Mesendoderm (in vitro differentiated cells): ENCODE measurements at regions not wholly inside any gene's neighbourhood (a gene's known extent, or its start where the extent isn't known, plus 50 kb on each side); places are given as distances from the start of the nearest gene placed in this dataset.

Experiments used
- DNase-seq: peaks from one replicate; pipeline ENCODE4 v3.0.0; 2013
- H2AK5ac ChIP-seq: 2 replicates; pipeline ENCODE4 v1.6.1; 2013; ENCODE audit warnings: low read length, inconsistent platforms
- H2BK120ac ChIP-seq: 2 replicates; pipeline ENCODE4 v1.6.1; 2013; ENCODE audit warnings: low read depth, mild to moderate bottlenecking, low read length, moderate library complexity, mixed read lengths
- H2BK15ac ChIP-seq: replicated peaks from 2 replicates; pipeline ENCODE4 v1.6.1; 2013; ENCODE audit warnings: low read depth, mild to moderate bottlenecking, moderate library complexity
- H2BK5ac ChIP-seq: 2 replicates; pipeline ENCODE4 v1.6.1; 2013; ENCODE audit warnings: low read length, inconsistent platforms
- H3K18ac ChIP-seq: 2 replicates; pipeline ENCODE4 v1.6.1; 2013; ENCODE audit warnings: mild to moderate bottlenecking, low read length, mixed read lengths
- H3K23ac ChIP-seq: one replicate; pipeline ENCODE4 v1.6.1; 2013; ENCODE audit warnings: low read length
- H3K27ac ChIP-seq: 2 replicates; pipeline ENCODE4 v1.5.1; 2013; ENCODE audit warnings: low read depth, mild to moderate bottlenecking, inconsistent platforms, low read length, moderate library complexity
- H3K27me3 ChIP-seq: 2 replicates; pipeline ENCODE4 v1.6.1; 2013; ENCODE audit warnings: low read length, control low read depth, mild to moderate bottlenecking, inconsistent platforms; ENCODE audit not compliant: insufficient read depth, poor library complexity
- H3K36me3 ChIP-seq: 2 replicates; pipeline ENCODE4 v1.6.1; 2013; ENCODE audit warnings: low read length, inconsistent platforms; ENCODE audit not compliant: control insufficient read depth, insufficient read depth
- H3K4ac ChIP-seq: one replicate; pipeline ENCODE4 v1.6.1; 2013; ENCODE audit warnings: low read depth, mild to moderate bottlenecking, low read length, moderate library complexity
- H3K4me1 ChIP-seq: 2 replicates; pipeline ENCODE4 v1.6.1; 2013; ENCODE audit warnings: low read depth, low read length, inconsistent platforms; ENCODE audit not compliant: control insufficient read depth
- H3K4me2 ChIP-seq: 2 replicates; pipeline ENCODE4 v1.6.1; 2013; ENCODE audit warnings: low read length
- H3K4me3 ChIP-seq: 2 replicates; pipeline ENCODE4 v1.5.1; 2013; ENCODE audit warnings: mild to moderate bottlenecking, low read length
- H3K56ac ChIP-seq: one replicate; pipeline ENCODE4 v1.6.1; 2013; ENCODE audit warnings: low read length
- H3K79me1 ChIP-seq: 2 replicates; pipeline ENCODE4 v1.6.1; 2013; ENCODE audit warnings: low read length, inconsistent platforms
- H3K79me2 ChIP-seq: 2 replicates; pipeline ENCODE4 v1.6.1; 2013; ENCODE audit warnings: mild to moderate bottlenecking, low read length; ENCODE audit not compliant: control insufficient read depth, insufficient read depth
- H3K9ac ChIP-seq: 2 replicates; pipeline ENCODE4 v1.6.1; 2013; ENCODE audit warnings: low read length, inconsistent platforms
- H4K5ac ChIP-seq: one replicate; pipeline ENCODE4 v1.6.1; 2013; ENCODE audit warnings: low read length
- H4K8ac ChIP-seq: one replicate; pipeline ENCODE4 v1.6.1; 2013; ENCODE audit warnings: low read depth, mild to moderate bottlenecking, control low read depth, low read length, moderate library complexity
- WGBS: extraction: QIAGEN DNeasy Blood & Tissue Kit; methylation state at CpG from one replicate; pipeline ENCODE4 v1.1.7; 2013; ENCODE audit warnings: low lambda C conversion rate, missing lambda C conversion rate; ENCODE audit not compliant: insufficient coverage; ENCODE audit errors: extremely low coverage; 5-methylcytosine and 5-hydroxymethylcytosine counted together

DNA sequence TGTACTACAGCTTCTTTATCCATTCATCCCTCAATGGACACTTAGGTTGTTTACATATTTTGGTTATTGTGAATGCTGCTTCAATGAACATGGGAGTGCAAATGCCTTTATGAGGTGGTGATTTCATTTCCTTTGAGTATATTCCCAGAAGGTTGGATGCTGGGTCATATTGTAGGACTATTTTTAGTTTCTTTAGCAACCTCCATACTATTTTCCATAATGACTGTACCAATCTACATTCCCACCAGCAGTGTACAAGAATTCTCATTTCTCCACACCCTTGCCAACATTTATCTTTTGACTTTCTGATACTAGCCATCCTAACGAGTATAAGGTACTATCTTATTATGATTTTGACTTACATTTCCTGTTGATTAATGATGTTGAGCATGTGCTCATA is 269.0 kb downstream of the C6orf118 start:
- no CpG with 5 or more reads among the region's 1 CpG for WGBS
- Histone ChIP-seq H3K79me2 (no peaks in the 10 kb centered on the region), H3K4ac (no peak overlapping the region)

GRCh38 chr6:165034271-165034741 is 275.1 kb downstream of the C6orf118 start:
- no peak for DNase-seq

More for the DNA sequence above, 269.0 kb downstream of the C6orf118 start:
- Histone ChIP-seq H3K9ac (no peak overlapping the region), H3K27me3 (no peaks in the 10 kb centered on the region), H2AK5ac (no peak overlapping the region), H2BK120ac (no peak overlapping the region), H4K5ac (no peak overlapping the region), H3K23ac (no peak overlapping the region), H2BK5ac (no peak overlapping the region), H3K36me3 (no peaks in the 10 kb centered on the region), H3K27ac (no peak overlapping the region), H3K18ac (no peak overlapping the region), H3K4me2 (no peak overlapping the region), H4K8ac (no peak overlapping the region), H3K4me3 (no peak overlapping the region), H3K4me1 (no peaks in the 10 kb centered on the region), H3K79me1 (no peaks in the 10 kb centered on the region), H2BK15ac (no peak overlapping the region), H3K56ac (no peak overlapping the region)
- no peak for DNase-seq

DNA sequence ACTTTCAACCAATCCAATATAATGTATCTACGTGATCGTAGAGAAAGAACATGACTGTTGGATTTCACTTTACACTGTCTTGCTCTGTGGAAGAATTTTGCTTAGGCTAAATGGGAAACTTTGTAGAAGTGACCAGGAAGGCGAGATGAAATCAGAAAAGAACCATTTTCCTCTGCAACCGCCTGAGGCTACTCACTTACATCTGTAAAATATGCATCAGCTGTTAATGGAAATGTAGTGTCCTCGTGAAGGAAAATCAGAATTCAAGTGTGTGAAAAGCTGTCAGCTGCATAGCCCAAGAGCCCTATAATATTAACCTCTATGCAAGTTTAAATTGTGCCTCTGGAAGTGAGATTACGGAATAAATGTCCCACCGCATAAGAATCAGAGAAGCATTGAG is 277.9 kb downstream of the C6orf118 start:
- no peak overlapping the region for H3K4me3 ChIP-seq
- no peak overlapping the region for H3K56ac ChIP-seq
- no peak overlapping the region for H3K23ac ChIP-seq
- H3K27ac ChIP-seq, result no peak overlapping the region
- H3K18ac ChIP-seq, result no peak overlapping the region
- H2BK5ac ChIP-seq, result no peak overlapping the region
- no peak overlapping the region for H3K9ac ChIP-seq
- WGBS, result no CpG with 5 or more reads among the region's 7 CpGs
- DNase-seq, result no peak
- H3K36me3 ChIP-seq, result no peaks in the 10 kb centered on the region
- H2AK5ac ChIP-seq, result no peak overlapping the region
- no peak overlapping the region for H3K4ac ChIP-seq
- H2BK120ac ChIP-seq, result no peak overlapping the region
- H4K8ac ChIP-seq, result no peak overlapping the region
- H3K79me2 ChIP-seq, result no peaks in the 10 kb centered on the region
- H3K4me1 ChIP-seq, result no peaks in the 10 kb centered on the region
- H2BK15ac ChIP-seq, result no peak overlapping the region
- H3K79me1 ChIP-seq, result no peaks in the 10 kb centered on the region
- H3K4me2 ChIP-seq, result no peak overlapping the region
- H3K27me3 ChIP-seq, result no peaks in the 10 kb centered on the region
- H4K5ac ChIP-seq, result no peak overlapping the region

More at GRCh38 chr6:165034271-165034741, 275.1 kb downstream of the C6orf118 start:
- H2BK5ac ChIP-seq, result no peak overlapping the region
- H4K8ac ChIP-seq, result no peak overlapping the region
- no peak overlapping the region for H3K27ac ChIP-seq
- H3K4ac ChIP-seq, result no peak overlapping the region
- no peak overlapping the region for H4K5ac ChIP-seq
- H3K4me2 ChIP-seq, result no peak overlapping the region
- H3K18ac ChIP-seq, result no peak overlapping the region
- no peak overlapping the region for H3K4me3 ChIP-seq
- H3K79me2 ChIP-seq, result no peaks in the 10 kb centered on the region
- H3K36me3 ChIP-seq, result no peaks in the 10 kb centered on the region
- no peaks in the 10 kb centered on the region for H3K4me1 ChIP-seq
- WGBS, result no CpG with 5 or more reads among the region's 4 CpGs
- H2AK5ac ChIP-seq, result no peak overlapping the region
- H3K27me3 ChIP-seq, result no peaks in the 10 kb centered on the region
- no peak overlapping the region for H2BK15ac ChIP-seq
- H2BK120ac ChIP-seq, result no peak overlapping the region
- H3K79me1 ChIP-seq, result no peaks in the 10 kb centered on the region
- no peak overlapping the region for H3K23ac ChIP-seq
- no peak overlapping the region for H3K56ac ChIP-seq
- no peak overlapping the region for H3K9ac ChIP-seq

DNA sequence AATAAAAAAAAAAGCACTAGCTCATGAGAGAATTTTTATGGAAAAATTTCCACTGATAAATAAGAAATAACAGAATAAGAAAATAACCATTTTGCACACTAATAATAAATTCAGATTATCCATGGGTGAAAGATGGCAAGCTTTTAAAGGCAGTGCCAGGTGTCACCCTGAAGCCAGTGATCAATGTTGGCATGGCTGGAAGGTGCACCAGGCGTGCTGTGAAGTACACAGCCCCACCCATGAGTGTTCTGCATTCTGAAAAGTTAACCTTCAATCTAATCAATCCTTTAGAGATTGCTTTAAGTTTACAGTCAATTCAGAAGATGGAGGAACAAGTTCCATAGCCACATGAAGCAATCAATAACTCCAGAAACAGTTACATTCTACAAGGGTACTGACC is 284.4 kb downstream of the C6orf118 start:
- no peak overlapping the region for H3K18ac ChIP-seq
- no peak overlapping the region for H4K5ac ChIP-seq
- H2AK5ac ChIP-seq, result no peak overlapping the region

DNA sequence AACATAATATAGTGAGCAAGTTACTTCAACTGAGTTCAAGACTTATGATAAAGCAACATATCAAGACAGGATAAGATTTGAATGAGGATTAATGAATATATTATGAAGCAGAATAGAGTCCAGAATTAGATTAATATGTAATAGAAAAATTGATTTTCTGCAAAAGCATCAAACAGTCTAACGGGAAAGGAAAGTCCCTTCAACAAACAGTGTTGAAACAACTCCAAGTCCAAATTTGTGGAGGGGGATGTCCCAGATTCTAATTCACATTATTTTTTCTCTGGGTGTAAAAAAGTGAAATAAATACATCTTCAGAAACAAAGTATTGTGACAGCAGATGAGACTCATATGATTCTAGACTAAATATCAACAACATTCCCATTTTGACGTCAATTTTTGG is 289.7 kb downstream of the C6orf118 start:
- WGBS, result no CpG with 5 or more reads among the region's 2 CpGs

More for the DNA sequence above, 284.4 kb downstream of the C6orf118 start:
- no peaks in the 10 kb centered on the region for H3K79me1 ChIP-seq
- WGBS, result no CpG with 5 or more reads among the region's 1 CpG
- H3K9ac ChIP-seq, result no peak overlapping the region
- no peak overlapping the region for H2BK5ac ChIP-seq
- no peak overlapping the region for H3K56ac ChIP-seq
- H3K4me3 ChIP-seq, result no peak overlapping the region
- H3K79me2 ChIP-seq, result no peaks in the 10 kb centered on the region
- no peak overlapping the region for H3K27ac ChIP-seq
- DNase-seq, result no peak
- no peak overlapping the region for H2BK120ac ChIP-seq
- no peak overlapping the region for H2BK15ac ChIP-seq
- H3K23ac ChIP-seq, result no peak overlapping the region
- no peaks in the 10 kb centered on the region for H3K36me3 ChIP-seq
- no peaks in the 10 kb centered on the region for H3K27me3 ChIP-seq
- H3K4ac ChIP-seq, result no peak overlapping the region
- H3K4me1 ChIP-seq, result no peaks in the 10 kb centered on the region
- no peak overlapping the region for H4K8ac ChIP-seq
- H3K4me2 ChIP-seq, result no peak overlapping the region

DNA sequence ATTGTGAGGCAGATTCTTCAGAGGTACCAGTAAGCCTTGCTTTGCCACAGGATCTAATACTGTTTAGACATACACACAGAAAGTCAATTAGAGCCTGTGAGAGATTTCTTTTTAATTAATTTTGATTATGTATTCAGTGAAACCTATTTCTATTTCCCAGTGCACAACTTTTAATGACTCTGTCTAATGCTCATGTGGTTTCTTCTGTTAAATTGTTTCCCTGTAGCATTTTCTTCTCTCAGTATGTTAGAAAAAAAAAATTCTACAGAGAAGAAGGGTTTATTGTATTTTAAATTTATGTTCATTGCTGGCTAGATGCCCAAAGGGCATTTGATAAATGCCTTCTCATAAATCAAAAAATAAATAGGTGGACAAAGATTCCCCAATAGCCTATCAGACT is 293.7 kb downstream of the C6orf118 start:
- no peak overlapping the region for H4K5ac ChIP-seq
- DNase-seq, result no peak
- H3K4me1 ChIP-seq, result no peaks in the 10 kb centered on the region
- H3K36me3 ChIP-seq, result no peaks in the 10 kb centered on the region
- no peak overlapping the region for H3K9ac ChIP-seq
- no peak overlapping the region for H3K18ac ChIP-seq
- no peaks in the 10 kb centered on the region for H3K27me3 ChIP-seq
- H2BK120ac ChIP-seq, result no peak overlapping the region
- no peak overlapping the region for H2AK5ac ChIP-seq
- no peak overlapping the region for H3K4me3 ChIP-seq
- H4K8ac ChIP-seq, result no peak overlapping the region
- H3K27ac ChIP-seq, result no peak overlapping the region
- no peak overlapping the region for H2BK15ac ChIP-seq
- no peak overlapping the region for H3K56ac ChIP-seq
- H3K4me2 ChIP-seq, result no peak overlapping the region
- no peak overlapping the region for H3K4ac ChIP-seq
- no peaks in the 10 kb centered on the region for H3K79me1 ChIP-seq
- H3K23ac ChIP-seq, result no peak overlapping the region
- H2BK5ac ChIP-seq, result no peak overlapping the region
- no peaks in the 10 kb centered on the region for H3K79me2 ChIP-seq

More for the DNA sequence above, 289.7 kb downstream of the C6orf118 start:
- no peak overlapping the region for H3K56ac ChIP-seq
- H3K36me3 ChIP-seq, result no peaks in the 10 kb centered on the region
- no peak overlapping the region for H2BK5ac ChIP-seq
- no peaks in the 10 kb centered on the region for H3K79me2 ChIP-seq
- no peak overlapping the region for H3K23ac ChIP-seq
- no peak overlapping the region for H4K8ac ChIP-seq
- no peak overlapping the region for H2BK120ac ChIP-seq
- no peaks in the 10 kb centered on the region for H3K27me3 ChIP-seq
- H3K4me3 ChIP-seq, result no peak overlapping the region
- H4K5ac ChIP-seq, result no peak overlapping the region
- H3K18ac ChIP-seq, result no peak overlapping the region
- H3K4ac ChIP-seq, result no peak overlapping the region
- no peak for DNase-seq
- H3K4me2 ChIP-seq, result no peak overlapping the region
- no peaks in the 10 kb centered on the region for H3K4me1 ChIP-seq
- H3K9ac ChIP-seq, result no peak overlapping the region
- H3K27ac ChIP-seq, result no peak overlapping the region
- H2AK5ac ChIP-seq, result no peak overlapping the region
- H3K79me1 ChIP-seq, result no peaks in the 10 kb centered on the region
- no peak overlapping the region for H2BK15ac ChIP-seq
